Panc1 (cell line): ENCODE measurements at regions not wholly inside any gene's neighbourhood (a gene's known extent, or its start where the extent isn't known, plus 50 kb on each side); places are given as distances from the start of the nearest gene placed in this dataset.

ENCODE experiments used
- ATAC-seq: fragments of 200-7000 bp; cut with Tn5 transposase; 2 replicates; pipeline ENCODE4 v1.9.1; 2020; ENCODE audit warnings: mild to moderate bottlenecking, moderate library complexity
- BruUV-seq: library from RNA; stranded (reverse); fragments of 400-500 nt; replicated peaks from 2 replicates; lab custom pipeline; 2021; lab: Mats Ljungman, UMichigan
- CTCF ChIA-PET: fragments of 300-600 bp; sonication (Branson Sonifier 250); formaldehyde crosslinking; loops from one replicate; lab custom pipeline; 2022; ENCODE audit warnings: antibody characterized with exemption; lab: Charles Lee
- POLR2A ChIA-PET: fragments of 300-600 bp; sonication (Branson Sonifier 250); formaldehyde crosslinking; loops from one replicate; lab custom pipeline; 2022; ENCODE audit warnings: antibody characterized with exemption; lab: Charles Lee
- DNase-seq: peaks from one replicate; pipeline ENCODE4 v3.0.0-alpha.2; 2010; ENCODE audit warnings: low read depth, low spot score
- H3K27ac ChIP-seq: 2 replicates; pipeline ENCODE4 v1.5.1; 2011; ENCODE audit warnings: mild to moderate bottlenecking, low read length, inconsistent platforms
- H3K27me3 ChIP-seq: fragments of 200-500 bp; sonication (Bioruptor generic); 2 replicates; pipeline ENCODE4 v1.6.0; 2014; ENCODE audit warnings: low read length, inconsistent platforms; ENCODE audit not compliant: control insufficient read depth, insufficient read depth
- H3K36me3 ChIP-seq: fragments of 200-500 bp; sonication (Bioruptor generic); 2 replicates; pipeline ENCODE4 v1.5.1; 2014; ENCODE audit warnings: inconsistent platforms, mild to moderate bottlenecking, low read length, moderate library complexity; ENCODE audit not compliant: control insufficient read depth, insufficient read depth
- H3K4me1 ChIP-seq: 2 replicates; pipeline ENCODE4 v1.5.1; 2011; ENCODE audit warnings: inconsistent platforms, mild to moderate bottlenecking, low read length, moderate library complexity; ENCODE audit not compliant: control insufficient read depth, insufficient read depth
- H3K4me3 ChIP-seq, 2 experiments: 2 replicates each; pipeline ENCODE4 v1.5.1; 2011 to 2012; ENCODE audit warnings: low read depth in 2 of 2, low read length in 2 of 2, mild to moderate bottlenecking in 2 of 2, inconsistent platforms in 1 of 2, moderate library complexity in 1 of 2
- H3K9me3 ChIP-seq: fragments of 200-500 bp; sonication (Bioruptor generic); 2 replicates; pipeline ENCODE4 v1.5.1; 2014; ENCODE audit warnings: low read depth, mild to moderate bottlenecking, inconsistent platforms, low read length, moderate library complexity; ENCODE audit not compliant: control insufficient read depth, insufficient read depth
- CTCF ChIP-seq: fragments of 450-650 bp; IDR thresholded peaks from 2 replicates; pipeline ENCODE4 v1.5.1; 2017; ENCODE audit warnings: mild to moderate bottlenecking
- POLR2AphosphoS5 ChIP-seq: IDR thresholded peaks from 2 replicates; pipeline ENCODE4 v1.6.1; 2012; ENCODE audit warnings: mild to moderate bottlenecking, low read depth, low read length, moderate library complexity
- SIN3A ChIP-seq: IDR thresholded peaks from 2 replicates; pipeline ENCODE4 v1.6.1; 2012; ENCODE audit warnings: low read depth, mild to moderate bottlenecking, low read length, moderate library complexity, borderline replicate concordance; ENCODE audit not compliant: insufficient read depth
- TCF7L2 ChIP-seq: IDR thresholded peaks from 2 replicates; pipeline ENCODE4 v1.6.1; 2011; ENCODE audit warnings: mild to moderate bottlenecking, low read depth, low read length, inconsistent platforms
- in situ Hi-C: cut with HindIII; loops from 2 replicates; pipeline ENCODE4 v1.10.0; 2016; ENCODE audit warnings: low sequenced_read_pairs, low pct_unique_long_range_greater_than_20kb
- intact Hi-C: fragments of 100-400 bp; cut with micrococcal nuclease; formaldehyde crosslinking; loops from one replicate; pipeline ENCODE4 v1.10.0; 2022; ENCODE audit not compliant: unreplicated experiment
- TF ChIP-seq, protein P1 (sequence below), 2 experiments: IDR thresholded peaks; 2 replicates each; pipeline ENCODE4 v1.6.1; 2011 to 2012; ENCODE audit warnings: low read depth in 2 of 2, control low read depth in 1 of 2, low read length in 1 of 2, mild to moderate bottlenecking in 1 of 2, moderate library complexity in 1 of 2; ENCODE audit not compliant: insufficient read depth in 1 of 2

GRCh38 chr7:53518319-53518718 is 482.9 kb downstream of the POM121L12 start:
- Histone ChIP-seq H3K27me3 (no peaks in the 10 kb centered on the region), H3K4me3 (no peak overlapping the region), H3K36me3 (no peaks in the 10 kb centered on the region), H3K9me3 (no peaks in the 10 kb centered on the region), H3K27ac (no peak overlapping the region), H3K4me1 (no peaks in the 10 kb centered on the region)
- DNase-seq (no peak), ATAC-seq (no peak)
- TF ChIP-seq, protein P1, sequence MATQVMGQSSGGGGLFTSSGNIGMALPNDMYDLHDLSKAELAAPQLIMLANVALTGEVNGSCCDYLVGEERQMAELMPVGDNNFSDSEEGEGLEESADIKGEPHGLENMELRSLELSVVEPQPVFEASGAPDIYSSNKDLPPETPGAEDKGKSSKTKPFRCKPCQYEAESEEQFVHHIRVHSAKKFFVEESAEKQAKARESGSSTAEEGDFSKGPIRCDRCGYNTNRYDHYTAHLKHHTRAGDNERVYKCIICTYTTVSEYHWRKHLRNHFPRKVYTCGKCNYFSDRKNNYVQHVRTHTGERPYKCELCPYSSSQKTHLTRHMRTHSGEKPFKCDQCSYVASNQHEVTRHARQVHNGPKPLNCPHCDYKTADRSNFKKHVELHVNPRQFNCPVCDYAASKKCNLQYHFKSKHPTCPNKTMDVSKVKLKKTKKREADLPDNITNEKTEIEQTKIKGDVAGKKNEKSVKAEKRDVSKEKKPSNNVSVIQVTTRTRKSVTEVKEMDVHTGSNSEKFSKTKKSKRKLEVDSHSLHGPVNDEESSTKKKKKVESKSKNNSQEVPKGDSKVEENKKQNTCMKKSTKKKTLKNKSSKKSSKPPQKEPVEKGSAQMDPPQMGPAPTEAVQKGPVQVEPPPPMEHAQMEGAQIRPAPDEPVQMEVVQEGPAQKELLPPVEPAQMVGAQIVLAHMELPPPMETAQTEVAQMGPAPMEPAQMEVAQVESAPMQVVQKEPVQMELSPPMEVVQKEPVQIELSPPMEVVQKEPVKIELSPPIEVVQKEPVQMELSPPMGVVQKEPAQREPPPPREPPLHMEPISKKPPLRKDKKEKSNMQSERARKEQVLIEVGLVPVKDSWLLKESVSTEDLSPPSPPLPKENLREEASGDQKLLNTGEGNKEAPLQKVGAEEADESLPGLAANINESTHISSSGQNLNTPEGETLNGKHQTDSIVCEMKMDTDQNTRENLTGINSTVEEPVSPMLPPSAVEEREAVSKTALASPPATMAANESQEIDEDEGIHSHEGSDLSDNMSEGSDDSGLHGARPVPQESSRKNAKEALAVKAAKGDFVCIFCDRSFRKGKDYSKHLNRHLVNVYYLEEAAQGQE (IDR thresholded peaks at IDR 0.05; ENCODE audit: insufficient read depth in 1 of 2, low read depth in 2 of 2, low read length in 1 of 2), result no peak
- TF ChIP-seq POLR2AphosphoS5, result no peak
- TF ChIP-seq SIN3A, result no peak
- no peak for TF ChIP-seq TCF7L2
- no peak for TF ChIP-seq CTCF
- intact Hi-C loops (no loop called here), in situ Hi-C loops (no loop called here)
- CTCF ChIA-PET, result no interaction called here
- no TSS peak for BruUV-seq
- POLR2A ChIA-PET, result no interaction called here

GRCh38 chr7:53520841-53521240 is 485.4 kb downstream of the POM121L12 start:
- TF ChIP-seq, protein P1 (IDR thresholded peaks at IDR 0.05; ENCODE audit: insufficient read depth in 1 of 2, low read depth in 2 of 2, low read length in 1 of 2), result no peak
- TF ChIP-seq POLR2AphosphoS5 (no peak), SIN3A (no peak), CTCF (no peak)
- DNase-seq, result no peak
- Histone ChIP-seq H3K36me3 (no peaks in the 10 kb centered on the region), H3K27ac (no peak overlapping the region), H3K27me3 (no peaks in the 10 kb centered on the region), H3K9me3 (no peaks in the 10 kb centered on the region), H3K4me3 (no peak overlapping the region), H3K4me1 (no peaks in the 10 kb centered on the region)
- in situ Hi-C loops (no loop called here), intact Hi-C loops (loop anchor here (10.0 kb wide), 1 partner anchor 56 kb away; no protein-coding TSS in a partner anchor)
- no peak for ATAC-seq
- no TSS peak for BruUV-seq
- POLR2A ChIA-PET, result no interaction called here
- CTCF ChIA-PET, result no interaction called here
